ENCODE measurements at regions not wholly inside any gene's neighbourhood (a gene's known extent, or its start where the extent isn't known, plus 50 kb on each side); places are given as distances from the start of the nearest gene placed in this dataset.

DNA sequence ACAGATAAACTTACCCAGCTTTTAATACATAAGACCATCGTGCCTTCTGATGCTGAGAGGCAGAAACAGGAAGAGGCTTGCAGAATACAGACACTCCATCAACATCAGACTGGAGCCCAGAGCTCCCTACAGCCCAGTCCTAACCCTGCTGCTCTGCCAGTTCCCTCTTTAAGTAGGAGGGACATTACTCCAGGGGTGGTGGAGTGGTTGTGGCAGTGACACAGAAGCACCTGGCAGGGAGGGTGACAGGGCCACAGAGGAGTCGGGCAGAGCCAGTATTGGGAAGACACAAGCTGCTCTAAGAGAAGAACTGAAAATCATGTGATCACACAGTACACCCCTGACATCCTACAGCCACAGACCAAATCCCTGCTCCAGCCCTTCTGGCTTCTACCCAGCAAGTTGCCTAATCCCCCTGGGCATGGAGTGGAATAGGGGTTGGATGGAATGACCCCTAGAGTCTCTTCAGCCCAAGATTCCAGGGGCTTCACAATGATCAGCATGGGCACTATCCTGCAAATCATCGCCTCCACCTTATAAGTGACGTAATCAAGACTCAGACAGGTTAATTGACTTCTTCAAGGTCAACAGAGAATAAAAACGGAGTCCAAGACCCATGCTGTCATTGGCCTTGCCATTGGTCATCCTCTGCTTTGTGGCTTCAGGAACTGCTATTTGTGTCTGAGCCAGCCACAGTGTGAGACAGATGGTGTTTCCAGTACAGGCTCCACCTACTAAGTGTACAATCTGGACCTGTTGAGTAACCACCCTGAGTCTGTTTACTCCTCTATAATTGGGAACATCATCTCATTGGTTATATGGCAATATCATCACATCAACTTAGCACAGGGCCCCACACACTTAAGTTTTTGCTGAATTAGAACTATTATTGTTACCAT, 61.1 kb upstream of the ZMIZ1 start:
- POLR2A ChIA-PET, result no interaction called here
- intact Hi-C loops (cut with micrococcal nuclease), result no loop called here
- H3K27me3 Mint-ChIP-seq (ENCODE audit: insufficient read depth, unreplicated experiment), result no peaks in the 10 kb centered on the region
- CTCF ChIA-PET, result interaction anchor here (0.7 to 1.1 kb wide), 2 partner anchors 33 to 172 kb away, joined by 3 read pairs; no protein-coding TSS in a partner anchor
- DNase-seq (ENCODE audit: unreplicated experiment), result peak; percentile 51
- H3K4me3 Mint-ChIP-seq (ENCODE audit: unreplicated experiment), result no peak overlapping the region
- BruUV-seq (replicated peaks), result no TSS peak
- H3K9me3 Mint-ChIP-seq (ENCODE audit: unreplicated experiment), result no peaks in the 10 kb centered on the region
- TF ChIP-seq, protein P1, sequence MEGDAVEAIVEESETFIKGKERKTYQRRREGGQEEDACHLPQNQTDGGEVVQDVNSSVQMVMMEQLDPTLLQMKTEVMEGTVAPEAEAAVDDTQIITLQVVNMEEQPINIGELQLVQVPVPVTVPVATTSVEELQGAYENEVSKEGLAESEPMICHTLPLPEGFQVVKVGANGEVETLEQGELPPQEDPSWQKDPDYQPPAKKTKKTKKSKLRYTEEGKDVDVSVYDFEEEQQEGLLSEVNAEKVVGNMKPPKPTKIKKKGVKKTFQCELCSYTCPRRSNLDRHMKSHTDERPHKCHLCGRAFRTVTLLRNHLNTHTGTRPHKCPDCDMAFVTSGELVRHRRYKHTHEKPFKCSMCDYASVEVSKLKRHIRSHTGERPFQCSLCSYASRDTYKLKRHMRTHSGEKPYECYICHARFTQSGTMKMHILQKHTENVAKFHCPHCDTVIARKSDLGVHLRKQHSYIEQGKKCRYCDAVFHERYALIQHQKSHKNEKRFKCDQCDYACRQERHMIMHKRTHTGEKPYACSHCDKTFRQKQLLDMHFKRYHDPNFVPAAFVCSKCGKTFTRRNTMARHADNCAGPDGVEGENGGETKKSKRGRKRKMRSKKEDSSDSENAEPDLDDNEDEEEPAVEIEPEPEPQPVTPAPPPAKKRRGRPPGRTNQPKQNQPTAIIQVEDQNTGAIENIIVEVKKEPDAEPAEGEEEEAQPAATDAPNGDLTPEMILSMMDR (IDR thresholded peaks at IDR 0.05; ENCODE audit: unreplicated experiment), result no peak
- H3K27ac Mint-ChIP-seq (ENCODE audit: low read depth, unreplicated experiment), result no peak overlapping the region
- no peaks in the 10 kb centered on the region for H3K4me1 Mint-ChIP-seq (ENCODE audit: insufficient read depth, unreplicated experiment)
- no peaks in the 10 kb centered on the region for H3K36me3 Mint-ChIP-seq (ENCODE audit: insufficient read depth, unreplicated experiment)

DNA sequence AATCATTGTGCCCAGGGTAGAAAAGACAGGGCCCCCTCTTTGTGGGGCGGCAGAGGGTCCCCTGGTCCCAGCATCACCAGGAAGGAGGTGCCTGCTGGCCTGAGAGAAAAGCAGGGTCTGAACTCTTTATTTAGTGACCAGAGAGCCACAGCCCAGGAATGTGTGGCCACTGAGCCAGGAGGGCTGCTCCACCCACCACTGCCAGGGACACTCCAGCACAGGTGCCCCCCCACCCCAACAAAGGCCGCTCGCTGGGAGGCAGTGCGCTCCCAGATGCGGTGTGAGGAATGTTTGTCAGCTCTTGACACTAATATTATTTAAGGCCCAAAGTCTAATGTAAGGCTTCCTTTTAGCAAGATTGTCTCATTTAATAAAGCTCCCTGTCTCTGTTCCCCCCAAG, 59.6 kb upstream of the ZMIZ1 start:
- intact Hi-C loops (cut with micrococcal nuclease), result no loop called here

DNA sequence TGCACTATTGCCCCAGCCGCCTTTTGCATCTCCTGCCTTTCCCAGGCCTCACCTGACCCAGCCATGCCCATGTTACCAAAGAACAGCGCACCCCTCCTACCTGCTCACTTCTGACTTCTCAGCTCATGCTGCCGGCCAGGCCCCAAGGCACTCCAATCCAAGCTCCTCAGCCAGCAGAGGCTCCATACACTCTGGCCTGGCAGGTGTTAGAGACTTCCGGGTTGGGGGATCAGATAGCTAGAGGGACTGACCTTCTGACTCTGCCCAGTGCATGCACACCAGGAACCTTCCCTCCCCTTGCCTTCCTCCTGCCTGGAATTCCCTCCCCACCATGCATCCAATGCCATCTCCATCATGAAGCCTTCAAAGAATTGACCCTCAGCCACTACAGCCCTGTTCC, 56.2 kb upstream of the ZMIZ1 start:
- ChIA-PET POLR2A (interaction anchor here (0.6 kb wide), 1 partner anchor 42 kb away, joined by 3 read pairs; no protein-coding TSS in a partner anchor), CTCF (interaction anchor here (0.9 kb wide), 1 partner anchor 37 kb away, joined by 3 read pairs; no protein-coding TSS in a partner anchor)
- Mint-ChIP-seq H3K27ac (ENCODE audit: low read depth, unreplicated experiment) (no peak overlapping the region), H3K4me3 (ENCODE audit: unreplicated experiment) (no peak overlapping the region), H3K36me3 (ENCODE audit: insufficient read depth, unreplicated experiment) (no peaks in the 10 kb centered on the region), H3K9me3 (ENCODE audit: unreplicated experiment) (no peaks in the 10 kb centered on the region), H3K4me1 (ENCODE audit: insufficient read depth, unreplicated experiment) (no peaks in the 10 kb centered on the region), H3K27me3 (ENCODE audit: insufficient read depth, unreplicated experiment) (no peaks in the 10 kb centered on the region)
- DNase-seq (ENCODE audit: unreplicated experiment), result no peak
- TF ChIP-seq, protein P1 (IDR thresholded peaks at IDR 0.05; ENCODE audit: unreplicated experiment), result no peak
- BruUV-seq (replicated peaks), result no TSS peak
- intact Hi-C loops (cut with micrococcal nuclease), result no loop called here

More for the DNA sequence above, 59.6 kb upstream of the ZMIZ1 start:
- no peak for DNase-seq (ENCODE audit: unreplicated experiment)
- no TSS peak for BruUV-seq (replicated peaks)
- no peak overlapping the region for H3K4me3 Mint-ChIP-seq (ENCODE audit: unreplicated experiment)
- H3K9me3 Mint-ChIP-seq (ENCODE audit: unreplicated experiment), result no peaks in the 10 kb centered on the region
- TF ChIP-seq, protein P1 (IDR thresholded peaks at IDR 0.05; ENCODE audit: unreplicated experiment), result no peak
- no peak overlapping the region for H3K27ac Mint-ChIP-seq (ENCODE audit: low read depth, unreplicated experiment)
- no peaks in the 10 kb centered on the region for H3K36me3 Mint-ChIP-seq (ENCODE audit: insufficient read depth, unreplicated experiment)
- no peaks in the 10 kb centered on the region for H3K4me1 Mint-ChIP-seq (ENCODE audit: insufficient read depth, unreplicated experiment)
- POLR2A ChIA-PET, result interaction anchor here (1.7 kb wide), 1 partner anchor 9 kb away, joined by 4 read pairs; no protein-coding TSS in a partner anchor
- no peaks in the 10 kb centered on the region for H3K27me3 Mint-ChIP-seq (ENCODE audit: insufficient read depth, unreplicated experiment)
- CTCF ChIA-PET, result no interaction called here

DNA sequence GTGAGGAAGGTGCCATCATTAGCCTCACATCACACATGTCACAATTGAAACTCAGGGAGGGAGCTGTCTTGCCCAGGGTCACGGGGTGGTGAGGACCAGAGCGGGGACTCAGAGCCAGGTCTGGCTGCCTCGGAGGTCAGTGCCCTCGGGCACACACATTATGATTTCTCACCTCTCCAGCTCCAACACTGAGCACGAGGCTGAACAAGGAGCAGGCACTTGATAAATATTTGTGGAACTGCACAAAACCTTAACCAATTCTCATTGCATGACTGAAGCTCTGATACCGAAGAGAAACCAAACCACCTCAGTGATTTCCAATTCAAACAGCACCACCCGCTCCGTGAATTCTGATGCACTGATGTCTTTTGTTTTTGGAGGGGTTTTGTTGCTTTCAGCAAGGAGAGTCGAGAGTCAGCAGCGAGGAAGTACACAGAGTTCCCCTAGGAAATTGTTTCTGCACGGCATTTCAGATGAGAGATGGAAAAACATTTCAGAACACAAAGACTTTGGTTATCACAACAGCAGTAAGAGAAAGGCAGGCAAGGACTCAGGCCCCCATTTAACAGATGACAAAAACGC, 55.3 kb upstream of the ZMIZ1 start:
- Mint-ChIP-seq H3K4me1 (ENCODE audit: insufficient read depth, unreplicated experiment) (no peaks in the 10 kb centered on the region), H3K27ac (ENCODE audit: low read depth, unreplicated experiment) (no peak overlapping the region), H3K9me3 (ENCODE audit: unreplicated experiment) (no peaks in the 10 kb centered on the region), H3K4me3 (ENCODE audit: unreplicated experiment) (no peak overlapping the region), H3K36me3 (ENCODE audit: insufficient read depth, unreplicated experiment) (no peaks in the 10 kb centered on the region), H3K27me3 (ENCODE audit: insufficient read depth, unreplicated experiment) (no peaks in the 10 kb centered on the region)
- intact Hi-C loops (cut with micrococcal nuclease), result no loop called here
- no peak for DNase-seq (ENCODE audit: unreplicated experiment)
- ChIA-PET POLR2A (no interaction called here), CTCF (interaction anchor here (0.9 kb wide), 1 partner anchor 38 kb away, joined by 3 read pairs; no protein-coding TSS in a partner anchor)
- no TSS peak for BruUV-seq (replicated peaks)
- TF ChIP-seq, protein P1 (IDR thresholded peaks at IDR 0.05; ENCODE audit: unreplicated experiment), result no peak

Data from MCF 10A (cell line).